Choroid plexus epithelial cell (primary cell): ENCODE measurements at regions not wholly inside any gene's neighbourhood (a gene's known extent, or its start where the extent isn't known, plus 50 kb on each side); places are given as distances from the start of the nearest gene placed in this dataset.

Experiments
- DNase-seq: peaks from one replicate; pipeline ENCODE4 v3.0.0-alpha.2; 2010; ENCODE audit warnings: low read depth
- H3K4me3 ChIP-seq: 2 replicates; pipeline ENCODE4 v1.5.1; 2011; ENCODE audit warnings: low read depth, mild to moderate bottlenecking, control low read depth, low read length, moderate library complexity
- TF ChIP-seq, protein P1 (sequence below): conservative IDR thresholded peaks from 2 replicates; pipeline ENCODE4 v1.5.1; 2011; ENCODE audit warnings: low read depth, mild to moderate bottlenecking, control low read depth, inconsistent platforms, low read length, moderate library complexity

- no peak for DNase-seq
- H3K4me3 ChIP-seq = no peak overlapping the region
- TF ChIP-seq, protein P1, sequence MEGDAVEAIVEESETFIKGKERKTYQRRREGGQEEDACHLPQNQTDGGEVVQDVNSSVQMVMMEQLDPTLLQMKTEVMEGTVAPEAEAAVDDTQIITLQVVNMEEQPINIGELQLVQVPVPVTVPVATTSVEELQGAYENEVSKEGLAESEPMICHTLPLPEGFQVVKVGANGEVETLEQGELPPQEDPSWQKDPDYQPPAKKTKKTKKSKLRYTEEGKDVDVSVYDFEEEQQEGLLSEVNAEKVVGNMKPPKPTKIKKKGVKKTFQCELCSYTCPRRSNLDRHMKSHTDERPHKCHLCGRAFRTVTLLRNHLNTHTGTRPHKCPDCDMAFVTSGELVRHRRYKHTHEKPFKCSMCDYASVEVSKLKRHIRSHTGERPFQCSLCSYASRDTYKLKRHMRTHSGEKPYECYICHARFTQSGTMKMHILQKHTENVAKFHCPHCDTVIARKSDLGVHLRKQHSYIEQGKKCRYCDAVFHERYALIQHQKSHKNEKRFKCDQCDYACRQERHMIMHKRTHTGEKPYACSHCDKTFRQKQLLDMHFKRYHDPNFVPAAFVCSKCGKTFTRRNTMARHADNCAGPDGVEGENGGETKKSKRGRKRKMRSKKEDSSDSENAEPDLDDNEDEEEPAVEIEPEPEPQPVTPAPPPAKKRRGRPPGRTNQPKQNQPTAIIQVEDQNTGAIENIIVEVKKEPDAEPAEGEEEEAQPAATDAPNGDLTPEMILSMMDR = no peak
Measured at GRCh38 chr10:131685007-131685406, 215.8 kb upstream of the PPP2R2D start.

- no peak overlapping the region for H3K4me3 ChIP-seq
- no peak for DNase-seq
- TF ChIP-seq, protein P1 = no peak
Measured at GRCh38 chr10:131685576-131685975, 215.2 kb upstream of the PPP2R2D start.

GRCh38 chr10:131686781-131687420 lies 213.9 kb upstream of the PPP2R2D start:
- TF ChIP-seq, protein P1 = no peak
- no peak overlapping the region for H3K4me3 ChIP-seq
- no peak for DNase-seq

DNA sequence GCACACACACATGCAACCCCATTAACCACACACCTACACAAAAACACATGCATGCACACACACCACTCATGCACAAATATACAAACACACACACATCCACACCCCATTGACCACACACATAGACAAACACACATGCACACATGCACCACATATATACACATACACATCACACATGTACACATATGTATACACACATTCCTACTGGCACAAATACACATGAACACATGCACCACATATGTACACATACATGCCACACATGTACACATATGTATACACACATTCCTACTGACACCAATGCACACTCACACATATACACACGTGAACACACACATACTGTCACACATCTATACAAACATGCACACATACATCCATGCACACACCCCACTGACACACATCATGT lies 212.5 kb upstream of the PPP2R2D start:
- no peak overlapping the region for H3K4me3 ChIP-seq
- DNase-seq = no peak
- TF ChIP-seq, protein P1 = no peak

GRCh38 chr10:131689016-131689415 lies 211.8 kb upstream of the PPP2R2D start:
- H3K4me3 ChIP-seq = no peak overlapping the region
- TF ChIP-seq, protein P1 = no peak
- DNase-seq = no peak

DNA sequence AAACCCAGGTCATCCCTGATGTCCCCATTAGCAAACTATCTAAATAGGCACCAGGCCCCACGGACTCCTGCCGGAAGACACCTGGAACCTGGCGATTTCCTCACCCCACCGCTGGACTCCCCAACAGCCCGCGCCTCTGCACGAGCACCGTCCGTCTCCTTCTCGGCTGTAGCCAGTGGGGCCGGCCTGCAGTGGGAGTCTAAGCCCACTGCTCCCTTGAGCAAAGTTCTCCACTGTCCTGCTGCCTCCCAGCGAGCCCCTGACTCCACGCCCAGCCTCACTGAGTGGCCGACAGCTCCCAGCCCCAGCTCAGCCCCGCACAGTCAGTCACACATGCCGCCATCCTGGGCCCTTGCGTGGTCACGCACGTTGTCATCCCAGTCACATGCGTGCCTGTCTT lies 211.3 kb upstream of the PPP2R2D start:
- no peak for DNase-seq
- TF ChIP-seq, protein P1 = no peak

More for the DNA sequence above, 211.3 kb upstream of the PPP2R2D start:
- H3K4me3 ChIP-seq = no peak overlapping the region
